Pancreas (tissue), 10 donors: ENCODE measurements at regions not wholly inside any gene's neighbourhood (a gene's known extent, or its start where the extent isn't known, plus 50 kb on each side); places are given as distances from the start of the nearest gene placed in this dataset.

ENCODE experiments used
- ATAC-seq, 4 donors: fragments of 200-7000 bp; cut with Tn5 transposase; one replicate each; pipeline versions ENCODE4 v1.8.0 to v1.9.1; 2020; ENCODE audit warnings: mild to moderate bottlenecking in 4 of 4, moderate library complexity in 4 of 4
- DNase-seq, 6 donors: peaks; one replicate each; pipeline ENCODE4 v3.0.0-alpha.2; 2020
- FAIRE-seq: peaks from 2 replicates; lab custom pipeline; 2012; peaks lifted over from hg19 to GRCh38; lab: Jason Lieb, UNC
- H3K27ac ChIP-seq, 4 donors: fragments of 200-600 bp; sonication (generic); 1 replicate in 3 of 4; 2 replicates in 1 of 4; pipeline versions ENCODE4 v1.5.0 to v1.8.0; 2020
- H3K27me3 ChIP-seq, 4 donors: fragments of 200-600 bp; one replicate each; pipeline ENCODE4 v1.8.0; 2021
- H3K36me3 ChIP-seq, 3 donors: fragments of 200-600 bp; sonication (generic) in 1 of 3; one replicate each; pipeline versions ENCODE4 v1.5.0 to v1.8.0; 2020 to 2021
- H3K4me1 ChIP-seq, 3 donors: fragments of 200-600 bp; one replicate each; pipeline ENCODE4 v1.8.0; 2021
- H3K4me3 ChIP-seq, 4 donors: fragments of 200-600 bp; sonication (generic) in 2 of 4; one replicate each; pipeline versions ENCODE4 v1.5.0 to v1.8.0; 2020 to 2021
- H3K9me3 ChIP-seq, 4 donors: fragments of 200-600 bp; one replicate each; pipeline ENCODE4 v1.8.0; 2021
- WGBS, 2 donors: extraction: QIAGEN DNeasy Blood & Tissue Kit; methylation state at CpG; one replicate each; pipeline ENCODE4 v1.1.7; 2013; 5-methylcytosine and 5-hydroxymethylcytosine counted together
- intact Hi-C, 3 donors: fragments of 100-400 bp; cut with DNase I; formaldehyde crosslinking; loops; one replicate each; pipeline versions ENCODE4 v1.11.1 to v1.14.2; 2022
- TF ChIP-seq, protein P1 (sequence below), 4 donors: fragments of 200-600 bp; sonication (generic) in 3 of 4; IDR thresholded peaks; one replicate each; pipeline versions ENCODE4 v1.5.0 to v1.8.0; 2021; ENCODE audit warnings: antibody characterized with exemption in 4 of 4
- donor health status: healthy with polysubstance abuse.
- donor health status: DM: no; HTN: no; CAD: no; lungs with moderate emphysema.
- donor health status: DM: no; HTN: no; CAD: no.
- donor health status: control.
- donor health status: control.
- donor health status: Bipolar disorder and iron deficiency.
- donor health status: DM: yes; HTN: yes; CAD: no.
- donor health status: DM: no; HTN: no; CAD: no.
- donor health status: DM: no; HTN: no; CAD: no.
- donor health status: DM: yes; HTN: yes; CAD: no.

GRCh38 chr1:29805122-29805895 is 569.0 kb downstream of the PTPRU start:
- Histone ChIP-seq H3K27ac (no peak overlapping the region), H3K36me3 (no peaks in the 10 kb centered on the region), H3K4me1 (no peaks in the 10 kb centered on the region), H3K4me3 (no peak overlapping the region), H3K27me3 (no peaks in the 10 kb centered on the region), H3K9me3 (no peaks in the 10 kb centered on the region)
- DNase-seq = no peak
- intact Hi-C loops = no loop called here
- WGBS, 2 donors = 71 to 74% methylated on average over 11 of the region's 11 CpGs
- ATAC-seq = no peak
- no peak for FAIRE-seq
- TF ChIP-seq, protein P1, sequence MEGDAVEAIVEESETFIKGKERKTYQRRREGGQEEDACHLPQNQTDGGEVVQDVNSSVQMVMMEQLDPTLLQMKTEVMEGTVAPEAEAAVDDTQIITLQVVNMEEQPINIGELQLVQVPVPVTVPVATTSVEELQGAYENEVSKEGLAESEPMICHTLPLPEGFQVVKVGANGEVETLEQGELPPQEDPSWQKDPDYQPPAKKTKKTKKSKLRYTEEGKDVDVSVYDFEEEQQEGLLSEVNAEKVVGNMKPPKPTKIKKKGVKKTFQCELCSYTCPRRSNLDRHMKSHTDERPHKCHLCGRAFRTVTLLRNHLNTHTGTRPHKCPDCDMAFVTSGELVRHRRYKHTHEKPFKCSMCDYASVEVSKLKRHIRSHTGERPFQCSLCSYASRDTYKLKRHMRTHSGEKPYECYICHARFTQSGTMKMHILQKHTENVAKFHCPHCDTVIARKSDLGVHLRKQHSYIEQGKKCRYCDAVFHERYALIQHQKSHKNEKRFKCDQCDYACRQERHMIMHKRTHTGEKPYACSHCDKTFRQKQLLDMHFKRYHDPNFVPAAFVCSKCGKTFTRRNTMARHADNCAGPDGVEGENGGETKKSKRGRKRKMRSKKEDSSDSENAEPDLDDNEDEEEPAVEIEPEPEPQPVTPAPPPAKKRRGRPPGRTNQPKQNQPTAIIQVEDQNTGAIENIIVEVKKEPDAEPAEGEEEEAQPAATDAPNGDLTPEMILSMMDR (IDR thresholded peaks at IDR 0.05) = no peak

- Histone ChIP-seq H3K4me1 (no peaks in the 10 kb centered on the region), H3K4me3 (no peak overlapping the region), H3K9me3 (no peaks in the 10 kb centered on the region), H3K27ac (no peak overlapping the region), H3K27me3 (no peaks in the 10 kb centered on the region), H3K36me3 (no peaks in the 10 kb centered on the region)
- no peak for FAIRE-seq
- intact Hi-C loops = no loop called here
- TF ChIP-seq, protein P1 (IDR thresholded peaks at IDR 0.05) = no peak
- WGBS, 2 donors = 55 to 59% methylated on average over 6 of the region's 6 CpGs
- no peak for DNase-seq
- no peak for ATAC-seq
Observed at GRCh38 chr1:29804181-29804899, 568.0 kb downstream of the PTPRU start.

DNA sequence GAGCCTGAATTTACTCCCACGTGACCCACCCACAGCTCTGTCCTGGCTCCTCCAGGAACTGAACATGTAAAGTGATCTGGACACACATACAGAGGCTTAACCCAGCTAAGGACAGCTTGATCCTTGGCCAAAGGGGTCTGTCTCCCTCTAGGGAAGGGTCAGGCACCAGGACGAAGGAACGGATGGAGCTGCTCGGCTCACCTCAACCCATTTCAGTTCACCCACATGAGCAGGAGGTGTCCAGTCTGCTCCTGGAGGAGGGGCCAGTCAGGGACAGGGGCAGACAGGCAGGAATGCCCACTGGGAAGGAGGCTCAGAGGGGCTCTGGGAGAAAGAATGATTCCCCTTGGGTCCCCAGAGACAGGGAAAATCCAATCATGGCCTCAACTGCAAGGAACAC is 567.2 kb downstream of the PTPRU start:
- H3K4me1 ChIP-seq = no peaks in the 10 kb centered on the region
- TF ChIP-seq, protein P1 (IDR thresholded peaks at IDR 0.05) = no peak
- no peaks in the 10 kb centered on the region for H3K27me3 ChIP-seq
- no peaks in the 10 kb centered on the region for H3K36me3 ChIP-seq
- 59 to 77% methylated on average over 4 of the region's 4 CpGs for WGBS, 2 donors
- DNase-seq (no peak), FAIRE-seq (no peak), ATAC-seq (no peak)
- no peaks in the 10 kb centered on the region for H3K9me3 ChIP-seq
- no peak overlapping the region for H3K27ac ChIP-seq
- no peak overlapping the region for H3K4me3 ChIP-seq
- intact Hi-C loops = no loop called here

DNA sequence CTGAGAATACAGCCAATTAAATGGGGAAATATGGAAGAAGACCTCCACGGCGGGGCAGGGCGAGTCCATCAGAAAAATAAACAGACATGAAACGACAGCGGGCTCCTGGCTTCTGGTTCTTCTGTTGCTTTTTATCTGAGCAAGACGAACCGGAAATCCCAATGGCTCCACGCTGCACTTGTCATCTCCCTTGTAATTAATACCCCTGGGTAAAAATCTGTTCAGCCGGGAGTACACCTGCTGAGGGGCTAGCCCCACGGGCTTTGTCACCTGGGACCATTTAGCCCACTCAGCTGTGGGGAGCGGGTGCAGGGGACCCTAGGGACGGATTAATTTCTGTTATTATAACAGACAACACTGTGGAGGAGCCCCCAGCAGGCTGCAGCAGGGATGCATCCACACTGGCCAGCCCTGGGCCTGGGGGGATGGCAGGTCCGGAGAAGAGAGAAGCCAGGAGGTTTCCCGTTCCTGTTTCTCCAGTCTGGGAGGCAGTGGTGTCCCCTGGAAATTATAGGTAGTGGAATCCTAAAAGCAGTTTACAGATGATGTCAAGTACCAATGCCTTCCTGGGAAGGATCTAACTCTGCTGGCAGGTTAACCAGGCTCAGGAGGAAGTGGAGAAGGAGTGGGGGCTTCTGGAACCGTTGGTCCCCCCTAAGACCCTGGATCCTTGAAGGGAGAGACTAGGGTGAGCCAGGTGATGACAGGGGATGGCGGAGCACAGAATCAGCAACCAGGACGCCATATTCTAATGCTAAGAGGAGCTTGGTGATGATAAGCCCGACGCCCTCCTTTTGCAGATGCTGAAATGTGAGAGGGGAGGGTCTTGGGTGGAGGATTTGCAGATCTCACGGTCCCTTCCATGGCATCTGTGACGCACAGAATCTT is 566.1 kb downstream of the PTPRU start:
- Histone ChIP-seq H3K4me1 (no peaks in the 10 kb centered on the region), H3K4me3 (no peak overlapping the region), H3K27me3 (no peaks in the 10 kb centered on the region), H3K36me3 (no peaks in the 10 kb centered on the region), H3K27ac (no peak overlapping the region), H3K9me3 (no peaks in the 10 kb centered on the region)
- intact Hi-C loops = no loop called here
- DNase-seq (no peak), FAIRE-seq (no peak), ATAC-seq (no peak)
- 26 to 28% methylated on average over 21 of the region's 21 CpGs for WGBS, 2 donors
- TF ChIP-seq, protein P1 (IDR thresholded peaks at IDR 0.05) = no peak
